ENCODE measurements at regions not wholly inside any gene's neighbourhood (a gene's known extent, or its start where the extent isn't known, plus 50 kb on each side); places are given as distances from the start of the nearest gene placed in this dataset.

- no peaks in the 10 kb centered on the region for H3K36me3 Mint-ChIP-seq (ENCODE audit: low read depth, unreplicated experiment)
- H3K36me3 ChIP-seq (ENCODE audit: insufficient read depth, low read length) = no peaks in the 10 kb centered on the region
- no peaks in the 10 kb centered on the region for H3K9me3 ChIP-seq (ENCODE audit: insufficient read depth, low read depth, low read length)
- H2AFZ ChIP-seq (ENCODE audit: low read depth, low read length) = no peak overlapping the region
- H3K79me2 ChIP-seq (ENCODE audit: insufficient read depth, low read length) = no peaks in the 10 kb centered on the region
- H3K4me2 ChIP-seq (ENCODE audit: low read length) = peak overlapping the region; percentile 6
- H3K4me3 ChIP-seq (ENCODE audit: insufficient read depth, low read depth, low read length) = no peak overlapping the region
- no peak overlapping the region for H3K9ac ChIP-seq (ENCODE audit: low read length)
- DNase-seq (ENCODE audit: low read depth) (no peak), FAIRE-seq (no peak)
- no peak for TF ChIP-seq CTCF (IDR thresholded peaks at IDR 0.05; ENCODE audit: insufficient read depth, low read depth, low read length)
- TF ChIP-seq EZH2 (IDR thresholded peaks at IDR 0.05; ENCODE audit: insufficient read depth, low read length) = no peak
- peak overlapping the region; percentile 47 for H3K27ac ChIP-seq (ENCODE audit: low read depth, low read length)
- H3K27me3 ChIP-seq (ENCODE audit: insufficient read depth, low read length) = no peaks in the 10 kb centered on the region
- no peaks in the 10 kb centered on the region for H3K27me3 Mint-ChIP-seq (ENCODE audit: low read depth, unreplicated experiment)
- no peaks in the 10 kb centered on the region for H4K20me1 ChIP-seq (ENCODE audit: insufficient read depth, low read length)
- peaks cover 34% of the 10 kb centered on the region for H3K4me1 Mint-ChIP-seq (ENCODE audit: low read depth, unreplicated experiment)
- peak overlapping the region; percentile 23 for H3K27ac Mint-ChIP-seq (ENCODE audit: unreplicated experiment)
- no peaks in the 10 kb centered on the region for H3K9me3 Mint-ChIP-seq (ENCODE audit: unreplicated experiment)
- no peaks in the 10 kb centered on the region for H3K4me1 ChIP-seq (ENCODE audit: insufficient read depth, low read length)
- H3K4me3 Mint-ChIP-seq (ENCODE audit: unreplicated experiment) = no peak overlapping the region
Observed at GRCh38 chr14:31936115-31936514, 141.0 kb upstream of the ARHGAP5 start.

- Histone ChIP-seq H3K4me3 (ENCODE audit: insufficient read depth, low read depth, low read length) (no peak overlapping the region), H3K79me2 (ENCODE audit: insufficient read depth, low read length) (no peaks in the 10 kb centered on the region), H3K36me3 (ENCODE audit: insufficient read depth, low read length) (no peaks in the 10 kb centered on the region), H3K27me3 (ENCODE audit: insufficient read depth, low read length) (no peaks in the 10 kb centered on the region), H3K27ac (ENCODE audit: low read depth, low read length) (peak overlapping the region; percentile 19), H3K9ac (ENCODE audit: low read length) (no peak overlapping the region), H2AFZ (ENCODE audit: low read depth, low read length) (no peak overlapping the region), H3K4me1 (ENCODE audit: insufficient read depth, low read length) (no peaks in the 10 kb centered on the region), H3K9me3 (ENCODE audit: insufficient read depth, low read depth, low read length) (no peaks in the 10 kb centered on the region), H3K4me2 (ENCODE audit: low read length) (no peak overlapping the region), H4K20me1 (ENCODE audit: insufficient read depth, low read length) (no peaks in the 10 kb centered on the region)
- Mint-ChIP-seq H3K27ac (ENCODE audit: unreplicated experiment) (peak overlapping the region; percentile 92), H3K4me3 (ENCODE audit: unreplicated experiment) (no peak overlapping the region), H3K9me3 (ENCODE audit: unreplicated experiment) (no peaks in the 10 kb centered on the region), H3K27me3 (ENCODE audit: low read depth, unreplicated experiment) (no peaks in the 10 kb centered on the region), H3K36me3 (ENCODE audit: low read depth, unreplicated experiment) (no peaks in the 10 kb centered on the region), H3K4me1 (ENCODE audit: low read depth, unreplicated experiment) (peaks cover 34% of the 10 kb centered on the region)
- FAIRE-seq = peak; percentile 73
- peak; percentile 82 for DNase-seq (ENCODE audit: low read depth)
- TF ChIP-seq EZH2 (IDR thresholded peaks at IDR 0.05; ENCODE audit: insufficient read depth, low read length) (no peak), CTCF (IDR thresholded peaks at IDR 0.05; ENCODE audit: insufficient read depth, low read depth, low read length) (no peak)
Observed at GRCh38 chr14:31937730-31938346, 139.3 kb upstream of the ARHGAP5 start.

GRCh38 chr14:31939934-31940333 lies 137.2 kb upstream of the ARHGAP5 start:
- TF ChIP-seq EZH2 (IDR thresholded peaks at IDR 0.05; ENCODE audit: insufficient read depth, low read length) (no peak), CTCF (IDR thresholded peaks at IDR 0.05; ENCODE audit: insufficient read depth, low read depth, low read length) (no peak)
- H3K4me1 Mint-ChIP-seq (ENCODE audit: low read depth, unreplicated experiment) = peaks cover 22% of the 10 kb centered on the region
- no peak overlapping the region for H2AFZ ChIP-seq (ENCODE audit: low read depth, low read length)

More at GRCh38 chr14:31939934-31940333, 137.2 kb upstream of the ARHGAP5 start:
- Histone ChIP-seq H3K27me3 (ENCODE audit: insufficient read depth, low read length) (no peaks in the 10 kb centered on the region), H3K4me3 (ENCODE audit: insufficient read depth, low read depth, low read length) (no peak overlapping the region), H3K4me2 (ENCODE audit: low read length) (no peak overlapping the region), H3K79me2 (ENCODE audit: insufficient read depth, low read length) (no peaks in the 10 kb centered on the region), H3K9ac (ENCODE audit: low read length) (no peak overlapping the region), H4K20me1 (ENCODE audit: insufficient read depth, low read length) (no peaks in the 10 kb centered on the region), H3K4me1 (ENCODE audit: insufficient read depth, low read length) (no peaks in the 10 kb centered on the region), H3K27ac (ENCODE audit: low read depth, low read length) (no peak overlapping the region), H3K9me3 (ENCODE audit: insufficient read depth, low read depth, low read length) (no peaks in the 10 kb centered on the region), H3K36me3 (ENCODE audit: insufficient read depth, low read length) (no peaks in the 10 kb centered on the region)
- H3K4me3 Mint-ChIP-seq (ENCODE audit: unreplicated experiment) = no peak overlapping the region
- H3K27ac Mint-ChIP-seq (ENCODE audit: unreplicated experiment) = no peak overlapping the region
- DNase-seq (ENCODE audit: low read depth) (no peak), FAIRE-seq (no peak)
- H3K36me3 Mint-ChIP-seq (ENCODE audit: low read depth, unreplicated experiment) = no peaks in the 10 kb centered on the region
- no peaks in the 10 kb centered on the region for H3K27me3 Mint-ChIP-seq (ENCODE audit: low read depth, unreplicated experiment)
- H3K9me3 Mint-ChIP-seq (ENCODE audit: unreplicated experiment) = no peaks in the 10 kb centered on the region
